Gastroesophageal sphincter (tissue), 4 donors: ENCODE measurements at regions not wholly inside any gene's neighbourhood (a gene's known extent, or its start where the extent isn't known, plus 50 kb on each side); places are given as distances from the start of the nearest gene placed in this dataset.

Experiments used
- ATAC-seq: fragments of 150-250 bp; one replicate; pipeline ENCODE4 v1.9.1; 2016; ENCODE audit warnings: mild to moderate bottlenecking, moderate library complexity
- H3K27ac ChIP-seq, 4 donors: fragments of 200-600 bp; sonication (generic) in 3 of 4; 1 replicate in 3 of 4; 2 replicates in 1 of 4; pipeline ENCODE4 v1.5.1; 2016 to 2019
- H3K27me3 ChIP-seq: fragments of 200-600 bp; sonication (generic); one replicate; pipeline ENCODE4 v1.5.1; 2019
- H3K36me3 ChIP-seq, 2 donors: fragments of 200-600 bp; sonication (generic); one replicate each; pipeline ENCODE4 v1.5.1; 2019; ENCODE audit warnings: control low read depth in 1 of 2
- H3K4me1 ChIP-seq, 3 donors: fragments of 200-600 bp; sonication (generic); 1 replicate in 2 of 3; 2 replicates in 1 of 3; pipeline ENCODE4 v1.5.1; 2016 to 2019; ENCODE audit warnings: control low read depth in 2 of 3
- H3K4me3 ChIP-seq, 2 donors: fragments of 200-600 bp; sonication (generic); one replicate each; pipeline ENCODE4 v1.5.1; 2019; ENCODE audit warnings: mild to moderate bottlenecking in 1 of 2, moderate library complexity in 1 of 2
- H3K9me3 ChIP-seq, 3 donors: fragments of 200-600 bp; sonication (generic); one replicate each; pipeline ENCODE4 v1.5.1; 2017 to 2019; ENCODE audit warnings: control low read depth in 2 of 3
- EP300 ChIP-seq: sonication (generic); formaldehyde crosslinking; IDR thresholded peaks from one replicate; pipeline ENCODE4 v1.6.1; 2017; ENCODE audit warnings: antibody characterized with exemption, mild to moderate bottlenecking
- POLR2A ChIP-seq, 2 donors: fragments of 450-650 bp; IDR thresholded peaks; one replicate each; pipeline ENCODE4 v1.6.1; 2017; ENCODE audit warnings: antibody characterized with exemption in 2 of 2, mild to moderate bottlenecking in 2 of 2, moderate library complexity in 1 of 2
- POLR2AphosphoS5 ChIP-seq: sonication (generic); formaldehyde crosslinking; IDR thresholded peaks from one replicate; pipeline ENCODE4 v1.6.1; 2017; ENCODE audit warnings: antibody characterized with exemption
- WGBS, 2 donors: methylation state at CpG; one replicate each; pipeline ENCODE4 v1.1.5; 2018; ENCODE audit warnings: low coverage in 1 of 2; 5-methylcytosine and 5-hydroxymethylcytosine counted together
- TF ChIP-seq, protein P1 (sequence below), 4 experiments: fragments of 200-600 bp in 2 of 4; fragments of 450-650 bp in 2 of 4; sonication (generic) in 1 of 4; IDR thresholded peaks; one replicate each; pipeline ENCODE4 v1.5.1; 2017 to 2019; ENCODE audit warnings: antibody characterized with exemption in 4 of 4, mild to moderate bottlenecking in 2 of 4, moderate library complexity in 2 of 4

DNA sequence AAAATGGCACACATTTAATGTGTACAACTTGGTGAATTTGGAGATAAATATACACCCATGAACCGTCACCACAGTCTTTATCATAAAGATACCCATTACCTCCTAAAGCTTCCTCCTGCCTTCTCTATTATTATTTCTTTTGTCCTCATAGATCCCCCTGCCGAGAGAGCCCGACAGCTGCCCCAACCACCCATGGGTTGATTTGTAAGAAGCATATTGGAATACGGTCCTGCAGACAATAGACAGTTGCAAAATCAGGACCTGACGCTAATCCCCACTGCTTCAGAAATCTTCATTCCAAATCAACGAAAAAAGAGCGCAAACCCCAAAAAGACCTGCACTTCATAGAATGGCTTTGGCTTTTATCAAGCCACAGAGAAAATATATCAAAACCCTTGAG is 697.5 kb downstream of the SEMA5A start:
- H3K4me1 ChIP-seq, result no peaks in the 10 kb centered on the region
- H3K27me3 ChIP-seq, result no peaks in the 10 kb centered on the region
- no peaks in the 10 kb centered on the region for H3K36me3 ChIP-seq
- no peaks in the 10 kb centered on the region for H3K9me3 ChIP-seq
- TF ChIP-seq EP300 (no peak), POLR2AphosphoS5 (no peak), POLR2A (IDR thresholded peaks at IDR 0.05) (no peak)
- TF ChIP-seq, protein P1, sequence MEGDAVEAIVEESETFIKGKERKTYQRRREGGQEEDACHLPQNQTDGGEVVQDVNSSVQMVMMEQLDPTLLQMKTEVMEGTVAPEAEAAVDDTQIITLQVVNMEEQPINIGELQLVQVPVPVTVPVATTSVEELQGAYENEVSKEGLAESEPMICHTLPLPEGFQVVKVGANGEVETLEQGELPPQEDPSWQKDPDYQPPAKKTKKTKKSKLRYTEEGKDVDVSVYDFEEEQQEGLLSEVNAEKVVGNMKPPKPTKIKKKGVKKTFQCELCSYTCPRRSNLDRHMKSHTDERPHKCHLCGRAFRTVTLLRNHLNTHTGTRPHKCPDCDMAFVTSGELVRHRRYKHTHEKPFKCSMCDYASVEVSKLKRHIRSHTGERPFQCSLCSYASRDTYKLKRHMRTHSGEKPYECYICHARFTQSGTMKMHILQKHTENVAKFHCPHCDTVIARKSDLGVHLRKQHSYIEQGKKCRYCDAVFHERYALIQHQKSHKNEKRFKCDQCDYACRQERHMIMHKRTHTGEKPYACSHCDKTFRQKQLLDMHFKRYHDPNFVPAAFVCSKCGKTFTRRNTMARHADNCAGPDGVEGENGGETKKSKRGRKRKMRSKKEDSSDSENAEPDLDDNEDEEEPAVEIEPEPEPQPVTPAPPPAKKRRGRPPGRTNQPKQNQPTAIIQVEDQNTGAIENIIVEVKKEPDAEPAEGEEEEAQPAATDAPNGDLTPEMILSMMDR (IDR thresholded peaks at IDR 0.05), result no peak
- H3K27ac ChIP-seq, result no peak overlapping the region
- H3K4me3 ChIP-seq, result no peak overlapping the region
- WGBS, 2 donors, result 87 to 88% methylated on average over 5 to 7 of the region's 7 CpGs
- ATAC-seq, result no peak

DNA sequence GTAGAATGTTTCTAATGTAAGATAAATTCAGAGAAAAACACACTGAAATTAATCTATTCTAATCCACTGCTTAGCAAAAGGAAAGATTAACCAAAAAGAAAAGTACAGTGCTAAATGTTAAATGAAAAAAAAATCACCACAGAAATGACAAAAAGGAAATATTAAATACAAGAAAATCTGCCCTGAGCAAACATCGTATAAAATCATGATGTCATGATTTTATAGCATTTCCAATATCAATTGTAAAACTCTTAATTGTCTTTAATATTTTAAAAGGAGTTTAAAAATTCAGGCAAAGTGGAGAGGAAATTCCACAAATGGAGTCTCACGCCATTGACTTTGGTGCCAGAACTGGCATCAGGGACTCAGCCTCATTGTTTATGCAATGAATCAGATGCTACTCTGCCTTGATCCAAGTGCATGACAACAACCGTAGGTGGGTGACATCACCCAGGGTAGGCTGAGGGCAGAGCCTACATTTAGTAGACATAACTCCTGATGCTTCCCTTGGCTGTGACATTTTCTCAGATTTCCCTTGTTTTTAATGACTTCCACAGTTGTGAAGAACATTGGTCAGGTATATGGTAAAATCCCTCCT is 696.8 kb downstream of the SEMA5A start:
- no peak overlapping the region for H3K4me3 ChIP-seq
- no peak overlapping the region for H3K27ac ChIP-seq
- H3K27me3 ChIP-seq, result no peaks in the 10 kb centered on the region
- no peaks in the 10 kb centered on the region for H3K36me3 ChIP-seq
- 58 to 87% methylated on average over 2 to 3 of the region's 3 CpGs for WGBS, 2 donors
- TF ChIP-seq POLR2A (IDR thresholded peaks at IDR 0.05) (no peak), EP300 (no peak), POLR2AphosphoS5 (no peak)
- TF ChIP-seq, protein P1 (IDR thresholded peaks at IDR 0.05), result no peak
- no peaks in the 10 kb centered on the region for H3K9me3 ChIP-seq
- H3K4me1 ChIP-seq, result no peaks in the 10 kb centered on the region
- ATAC-seq, result no peak

DNA sequence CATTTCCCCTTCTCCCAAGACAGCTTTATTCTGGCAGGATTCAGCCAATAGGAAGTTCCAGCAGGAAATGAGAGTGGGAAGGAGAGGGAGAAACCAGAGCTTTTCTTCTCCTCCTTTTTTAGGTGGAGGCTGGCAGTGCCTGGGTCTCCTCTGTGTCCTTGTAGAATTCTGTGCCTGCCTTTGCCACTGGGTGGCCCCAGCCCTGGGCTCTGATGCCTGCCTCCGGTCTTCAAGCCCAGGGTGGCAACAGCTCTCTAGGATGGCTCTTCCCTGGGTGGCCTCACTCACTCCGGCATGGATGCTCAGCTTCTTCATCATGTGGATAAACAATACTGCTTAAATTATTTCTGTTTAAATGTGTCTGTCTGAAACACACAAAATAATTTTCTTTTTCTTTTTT is 694.8 kb downstream of the SEMA5A start:
- Histone ChIP-seq H3K27ac (no peak overlapping the region), H3K36me3 (no peaks in the 10 kb centered on the region), H3K9me3 (no peaks in the 10 kb centered on the region), H3K4me1 (no peaks in the 10 kb centered on the region), H3K4me3 (no peak overlapping the region), H3K27me3 (no peaks in the 10 kb centered on the region)
- ATAC-seq, result no peak
- TF ChIP-seq POLR2AphosphoS5, result no peak
- no peak for TF ChIP-seq POLR2A (IDR thresholded peaks at IDR 0.05)
- no peak for TF ChIP-seq EP300
- TF ChIP-seq, protein P1 (IDR thresholded peaks at IDR 0.05), result no peak
- 60% methylated on average over 1 of the region's 2 CpGs; no CpG with 5 or more reads in 1 of the 2 donors for WGBS, 2 donors

DNA sequence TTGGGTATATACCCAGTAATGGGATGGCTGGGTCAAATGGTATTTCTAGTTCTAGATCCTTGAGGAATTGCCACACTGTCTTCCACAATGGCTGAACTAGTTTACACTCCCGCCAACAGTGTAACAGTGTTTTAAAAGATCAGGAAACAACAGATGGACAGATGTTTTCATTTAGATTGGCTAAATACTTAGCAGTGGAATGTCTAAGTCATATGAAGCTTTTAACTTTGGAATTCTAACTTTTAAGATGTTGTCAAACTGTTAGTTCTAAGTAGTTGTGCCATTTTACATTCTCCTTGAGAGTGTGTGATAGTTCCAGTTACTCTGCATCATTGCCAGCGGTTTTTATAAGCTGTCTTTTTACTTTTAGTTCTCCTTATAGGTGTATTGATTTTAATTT is 688.8 kb downstream of the SEMA5A start:
- Histone ChIP-seq H3K27me3 (no peaks in the 10 kb centered on the region), H3K27ac (no peak overlapping the region), H3K4me1 (no peaks in the 10 kb centered on the region), H3K9me3 (no peaks in the 10 kb centered on the region), H3K36me3 (no peaks in the 10 kb centered on the region), H3K4me3 (no peak overlapping the region)
- TF ChIP-seq, protein P1 (IDR thresholded peaks at IDR 0.05), result no peak
- no peak for TF ChIP-seq POLR2AphosphoS5
- no peak for TF ChIP-seq POLR2A (IDR thresholded peaks at IDR 0.05)
- no peak for TF ChIP-seq EP300
- ATAC-seq, result no peak
- WGBS, 2 donors, result 35 to 50% methylated on average over 2 of the region's 2 CpGs

DNA sequence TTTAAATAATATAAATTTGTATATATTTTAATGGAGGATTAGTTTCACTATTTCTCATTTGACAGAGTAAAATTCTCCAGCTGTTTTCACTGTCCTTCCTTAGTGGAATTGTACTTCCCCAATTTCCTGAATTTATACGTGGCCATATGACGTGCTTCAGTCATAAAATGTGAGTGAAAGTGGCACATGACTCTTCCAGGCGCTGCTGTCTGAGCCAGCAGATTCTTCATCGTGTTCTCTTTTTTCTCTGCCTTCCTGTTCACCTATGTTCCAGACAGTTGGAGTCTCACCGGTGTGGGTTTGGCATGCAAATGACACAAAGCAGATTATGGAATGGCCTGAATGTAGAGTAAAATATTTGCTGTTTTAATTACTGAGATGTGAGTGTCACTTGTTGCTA is 684.1 kb downstream of the SEMA5A start:
- no peak for ATAC-seq
- WGBS, 2 donors, result 56 to 59% methylated on average over 5 of the region's 5 CpGs
- H3K4me1 ChIP-seq, result no peaks in the 10 kb centered on the region
- TF ChIP-seq, protein P1 (IDR thresholded peaks at IDR 0.05), result no peak
- no peak for TF ChIP-seq EP300
- no peak for TF ChIP-seq POLR2A (IDR thresholded peaks at IDR 0.05)
- TF ChIP-seq POLR2AphosphoS5, result no peak
- peaks cover 0 to 7% (median 0%) of the 10 kb centered on the region in 3 donors for H3K9me3 ChIP-seq
- no peak overlapping the region for H3K27ac ChIP-seq
- no peak overlapping the region for H3K4me3 ChIP-seq
- H3K36me3 ChIP-seq, result no peaks in the 10 kb centered on the region
- no peaks in the 10 kb centered on the region for H3K27me3 ChIP-seq
